PC-3 (cell line): ENCODE measurements at regions not wholly inside any gene's neighbourhood (a gene's known extent, or its start where the extent isn't known, plus 50 kb on each side); places are given as distances from the start of the nearest gene placed in this dataset.

ENCODE experiments used
- ATAC-seq: fragments of 200-7000 bp; cut with Tn5 transposase; 2 replicates; pipeline ENCODE4 v1.9.1; 2020; ENCODE audit warnings: mild to moderate bottlenecking, moderate library complexity
- BruUV-seq: library from RNA; stranded (reverse); fragments of 400-500 nt; replicated peaks from 2 replicates; lab custom pipeline; 2021; lab: Mats Ljungman, UMichigan
- CTCF ChIA-PET: fragments of 300-600 bp; sonication (Branson Sonifier 250); formaldehyde crosslinking; loops from one replicate; lab custom pipeline; 2022; ENCODE audit warnings: antibody characterized with exemption; lab: Charles Lee
- POLR2A ChIA-PET: fragments of 300-600 bp; sonication (Branson Sonifier 250); formaldehyde crosslinking; loops from one replicate; lab custom pipeline; 2022; ENCODE audit warnings: antibody characterized with exemption; ENCODE audit not compliant: unreplicated experiment; lab: Charles Lee
- DNase-seq: peaks from one replicate; pipeline ENCODE4 v3.0.0-alpha.2; 2015
- H2AFZ ChIP-seq: fragments of 300-600 bp; sonication (generic); 2 replicates; pipeline ENCODE4 v1.6.0; 2016; ENCODE audit warnings: antibody characterized with exemption, low read length
- H3F3A ChIP-seq: fragments of 300-600 bp; sonication (generic); one replicate; pipeline ENCODE4 v1.6.0; 2017; ENCODE audit warnings: antibody characterized with exemption, low read length, control low read depth, mild to moderate bottlenecking; ENCODE audit not compliant: unreplicated experiment
- H3K27ac ChIP-seq: fragments of 300-600 bp; sonication (generic); 2 replicates; pipeline ENCODE4 v1.5.1; 2016; ENCODE audit warnings: mild to moderate bottlenecking, low read length
- H3K27me3 ChIP-seq: fragments of 300-600 bp; sonication (generic); 2 replicates; pipeline ENCODE4 v1.6.1; 2016; ENCODE audit warnings: low read length, mixed read lengths
- H3K36me3 ChIP-seq: fragments of 300-600 bp; sonication (generic); 2 replicates; pipeline ENCODE4 v1.6.1; 2016; ENCODE audit warnings: low read depth, mixed run types, low read length, mixed read lengths
- H3K4me1 ChIP-seq: fragments of 300-600 bp; sonication (generic); 2 replicates; pipeline ENCODE4 v1.5.1; 2016; ENCODE audit warnings: low read length; ENCODE audit not compliant: insufficient read depth
- H3K4me2 ChIP-seq: fragments of 300-600 bp; sonication (generic); 2 replicates; pipeline ENCODE4 v1.6.0; 2016; ENCODE audit warnings: low read length
- H3K4me3 ChIP-seq: fragments of 300-600 bp; sonication (generic); 2 replicates; pipeline ENCODE4 v1.5.1; 2016; ENCODE audit warnings: mild to moderate bottlenecking, low read length, mixed read lengths
- H3K79me2 ChIP-seq: fragments of 300-600 bp; sonication (generic); 2 replicates; pipeline ENCODE4 v1.6.1; 2017; ENCODE audit warnings: low read length, mixed read lengths
- H3K9ac ChIP-seq: fragments of 300-600 bp; sonication (generic); 2 replicates; pipeline ENCODE4 v1.6.0; 2016; ENCODE audit warnings: mild to moderate bottlenecking, low read length
- H3K9me2 ChIP-seq: fragments of 300-600 bp; sonication (generic); replicated peaks from 2 replicates; pipeline ENCODE4 v1.6.1; 2016; ENCODE audit warnings: mixed run types, low read length, mixed read lengths
- H3K9me3 ChIP-seq: fragments of 300-600 bp; sonication (generic); 2 replicates; pipeline ENCODE4 v1.6.1; 2016; ENCODE audit warnings: low read length, mixed read lengths
- H4K20me1 ChIP-seq: fragments of 300-600 bp; sonication (generic); 2 replicates; pipeline ENCODE4 v1.6.1; 2016; ENCODE audit warnings: low read length, mixed read lengths
- EZH2 ChIP-seq: fragments of 300-600 bp; sonication (generic); IDR thresholded peaks from one replicate; pipeline ENCODE4 v1.6.1; 2017; ENCODE audit warnings: antibody characterized with exemption, mild to moderate bottlenecking, low read length; ENCODE audit not compliant: unreplicated experiment
- EZH2phosphoT487 ChIP-seq: fragments of 300-600 bp; sonication (generic); IDR thresholded peaks from 2 replicates; pipeline ENCODE4 v1.6.1; 2018; ENCODE audit warnings: mild to moderate bottlenecking, antibody characterized with exemption, low read length, borderline replicate concordance
- intact Hi-C: fragments of 100-400 bp; cut with micrococcal nuclease; formaldehyde crosslinking; loops from 2 replicates; pipeline ENCODE4 v1.9.0; 2023
- TF ChIP-seq, protein P1 (sequence below): fragments of 300-600 bp; sonication (generic); conservative IDR thresholded peaks from 2 replicates; pipeline ENCODE4 v1.5.1; 2017; ENCODE audit warnings: antibody characterized with exemption, low read depth, mild to moderate bottlenecking, low read length

DNA sequence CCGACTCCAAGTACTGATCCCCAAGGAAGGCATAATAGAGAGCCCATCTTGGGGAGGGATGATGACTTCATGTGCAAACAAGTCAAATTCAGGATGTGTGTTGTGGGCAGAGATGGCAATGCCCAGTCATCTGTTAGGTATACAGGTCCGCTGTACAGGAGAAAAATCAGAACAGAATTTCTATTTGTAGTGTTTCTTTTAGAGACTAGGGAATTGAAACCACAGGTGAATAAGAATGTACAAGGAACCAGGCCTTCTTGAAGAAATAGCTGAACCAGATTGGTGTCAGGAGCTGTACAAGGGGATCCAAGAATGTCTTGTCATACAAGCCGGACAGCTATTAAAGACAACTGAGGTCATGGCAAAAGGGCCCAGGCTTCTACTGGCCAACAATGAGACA is 147.9 kb downstream of the PFKFB3 start:
- Histone ChIP-seq H3K9ac (no peak overlapping the region), H3F3A (no peaks in the 10 kb centered on the region), H4K20me1 (no peaks in the 10 kb centered on the region), H3K4me2 (no peak overlapping the region), H3K79me2 (no peaks in the 10 kb centered on the region), H2AFZ (no peak overlapping the region), H3K27ac (no peak overlapping the region), H3K9me2 (no peaks in the 10 kb centered on the region), H3K36me3 (no peaks in the 10 kb centered on the region), H3K27me3 (no peaks in the 10 kb centered on the region), H3K9me3 (no peaks in the 10 kb centered on the region), H3K4me3 (no peak overlapping the region), H3K4me1 (no peaks in the 10 kb centered on the region)
- CTCF ChIA-PET, result no interaction called here
- POLR2A ChIA-PET, result no interaction called here
- TF ChIP-seq EZH2phosphoT487 (no peak), EZH2 (no peak)
- TF ChIP-seq, protein P1, sequence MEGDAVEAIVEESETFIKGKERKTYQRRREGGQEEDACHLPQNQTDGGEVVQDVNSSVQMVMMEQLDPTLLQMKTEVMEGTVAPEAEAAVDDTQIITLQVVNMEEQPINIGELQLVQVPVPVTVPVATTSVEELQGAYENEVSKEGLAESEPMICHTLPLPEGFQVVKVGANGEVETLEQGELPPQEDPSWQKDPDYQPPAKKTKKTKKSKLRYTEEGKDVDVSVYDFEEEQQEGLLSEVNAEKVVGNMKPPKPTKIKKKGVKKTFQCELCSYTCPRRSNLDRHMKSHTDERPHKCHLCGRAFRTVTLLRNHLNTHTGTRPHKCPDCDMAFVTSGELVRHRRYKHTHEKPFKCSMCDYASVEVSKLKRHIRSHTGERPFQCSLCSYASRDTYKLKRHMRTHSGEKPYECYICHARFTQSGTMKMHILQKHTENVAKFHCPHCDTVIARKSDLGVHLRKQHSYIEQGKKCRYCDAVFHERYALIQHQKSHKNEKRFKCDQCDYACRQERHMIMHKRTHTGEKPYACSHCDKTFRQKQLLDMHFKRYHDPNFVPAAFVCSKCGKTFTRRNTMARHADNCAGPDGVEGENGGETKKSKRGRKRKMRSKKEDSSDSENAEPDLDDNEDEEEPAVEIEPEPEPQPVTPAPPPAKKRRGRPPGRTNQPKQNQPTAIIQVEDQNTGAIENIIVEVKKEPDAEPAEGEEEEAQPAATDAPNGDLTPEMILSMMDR, result no peak
- intact Hi-C loops, result no loop called here
- no TSS peak for BruUV-seq
- no peak for ATAC-seq
- DNase-seq, result no peak

DNA sequence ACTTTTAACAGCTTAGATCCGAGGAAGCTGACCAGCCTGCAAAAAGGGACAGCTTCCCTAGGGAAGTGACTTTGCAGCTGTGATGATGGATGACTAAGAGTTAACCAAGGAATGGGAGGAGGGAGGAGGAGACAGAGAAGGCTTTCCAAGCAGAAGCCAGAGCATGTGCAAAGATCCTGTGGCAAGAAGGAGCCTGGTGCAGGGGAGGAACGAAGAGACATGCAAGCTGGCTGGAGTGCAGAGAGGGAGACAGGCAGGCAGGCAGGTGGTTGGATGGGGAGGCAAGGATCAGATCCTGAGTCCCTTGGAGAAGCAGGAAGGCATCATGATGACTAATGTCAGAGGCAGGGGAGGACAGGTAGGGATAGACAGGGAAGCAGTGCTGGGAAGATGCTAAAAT is 148.8 kb downstream of the PFKFB3 start:
- Histone ChIP-seq H3K9me2 (no peaks in the 10 kb centered on the region), H3F3A (no peaks in the 10 kb centered on the region), H3K4me1 (no peaks in the 10 kb centered on the region), H3K27ac (no peak overlapping the region), H3K4me3 (no peak overlapping the region), H3K9ac (no peak overlapping the region), H3K4me2 (no peak overlapping the region), H2AFZ (no peak overlapping the region), H3K27me3 (no peaks in the 10 kb centered on the region), H3K36me3 (no peaks in the 10 kb centered on the region), H3K79me2 (no peaks in the 10 kb centered on the region), H4K20me1 (no peaks in the 10 kb centered on the region), H3K9me3 (no peaks in the 10 kb centered on the region)
- TF ChIP-seq EZH2phosphoT487 (no peak), EZH2 (no peak)
- TF ChIP-seq, protein P1, result no peak
- no TSS peak for BruUV-seq
- ChIA-PET POLR2A (no interaction called here), CTCF (no interaction called here)
- intact Hi-C loops, result no loop called here
- ATAC-seq (no peak), DNase-seq (no peak)

DNA sequence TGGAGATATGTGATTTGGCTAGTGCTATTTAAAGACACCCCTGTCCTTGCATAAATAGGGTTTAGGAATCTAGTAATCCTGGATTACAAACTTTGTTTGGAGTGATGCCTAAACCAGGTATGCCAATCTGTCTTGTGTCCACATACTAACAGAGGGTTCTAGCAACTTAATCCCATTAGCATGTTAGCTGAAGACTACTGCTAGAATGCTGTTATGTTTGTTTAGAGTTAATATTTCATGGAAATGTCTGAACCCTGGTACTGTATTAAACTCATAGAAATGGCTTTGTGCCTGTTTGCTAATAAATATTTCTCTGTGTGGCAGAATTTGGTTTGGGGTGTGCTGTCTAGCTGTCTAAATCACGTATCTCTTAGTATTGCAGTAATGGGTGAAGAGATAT is 150.8 kb downstream of the PFKFB3 start:
- H3K27ac ChIP-seq, result no peak overlapping the region
- TF ChIP-seq EZH2phosphoT487, result no peak
- TF ChIP-seq, protein P1, result no peak
- no peak for TF ChIP-seq EZH2
- H3K36me3 ChIP-seq, result no peaks in the 10 kb centered on the region
- no peaks in the 10 kb centered on the region for H3K79me2 ChIP-seq
- ATAC-seq, result no peak
- H3K9me2 ChIP-seq, result no peaks in the 10 kb centered on the region
- ChIA-PET POLR2A (no interaction called here), CTCF (no interaction called here)
- H2AFZ ChIP-seq, result no peak overlapping the region
- DNase-seq, result no peak
- no peaks in the 10 kb centered on the region for H3K27me3 ChIP-seq
- no TSS peak for BruUV-seq
- H3K9me3 ChIP-seq, result no peaks in the 10 kb centered on the region
- no peak overlapping the region for H3K4me3 ChIP-seq
- no peaks in the 10 kb centered on the region for H3K4me1 ChIP-seq
- intact Hi-C loops, result no loop called here
- H3K4me2 ChIP-seq, result no peak overlapping the region
- H3K9ac ChIP-seq, result no peak overlapping the region
- no peaks in the 10 kb centered on the region for H3F3A ChIP-seq
- H4K20me1 ChIP-seq, result no peaks in the 10 kb centered on the region
